Stimulated activated CD4-positive, alpha-beta T cell treated with anti-CD3 and anti-CD28 coated beads, Interleukin-2, amount 100 ng/mL, for 48 hours (primary cell): ENCODE measurements at regions not wholly inside any gene's neighbourhood (a gene's known extent, or its start where the extent isn't known, plus 50 kb on each side); places are given as distances from the start of the nearest gene placed in this dataset.
"Not testable (repeated sequence)": the region's sequence is repeated elsewhere in the genome, so short reads cannot be mapped to it uniquely, and the experiment has no call there.

Experiments
- DNase-seq, 2 donors: peaks; one replicate each; pipeline ENCODE4 v3.0.0-alpha.2; 2020

DNA sequence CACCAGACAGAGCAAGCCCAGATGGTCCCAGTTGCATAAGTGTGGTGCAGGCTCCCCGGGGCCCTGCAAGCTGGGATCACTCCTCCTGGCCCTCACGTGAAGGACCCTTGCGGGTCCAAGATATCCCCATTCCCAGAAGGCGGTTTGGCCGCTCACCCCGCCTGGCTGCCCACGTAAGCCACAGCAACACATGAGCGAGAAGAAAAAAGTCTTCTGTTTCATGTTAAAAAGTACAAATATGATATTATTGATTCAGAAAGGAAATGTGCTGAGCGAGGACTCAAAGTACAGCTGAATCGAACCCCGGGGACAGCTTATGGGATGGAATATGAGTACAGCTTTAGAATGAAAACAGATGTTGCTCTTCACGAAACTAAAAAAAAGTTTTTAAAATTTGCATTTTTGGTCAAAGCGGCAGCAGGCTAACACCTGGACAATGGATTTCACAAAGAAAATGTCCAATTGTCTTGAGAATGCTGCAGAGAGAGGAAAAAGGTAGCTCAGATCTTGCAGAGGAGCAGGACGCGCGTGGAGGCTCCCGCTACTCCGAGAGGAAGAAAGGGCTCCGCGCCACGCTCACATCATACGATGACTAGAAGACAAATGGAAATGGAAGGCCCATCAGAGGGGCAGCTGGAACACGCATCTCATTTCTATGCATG, 427.6 kb downstream of the IRX1 start:
- DNase-seq = no peak

DNA sequence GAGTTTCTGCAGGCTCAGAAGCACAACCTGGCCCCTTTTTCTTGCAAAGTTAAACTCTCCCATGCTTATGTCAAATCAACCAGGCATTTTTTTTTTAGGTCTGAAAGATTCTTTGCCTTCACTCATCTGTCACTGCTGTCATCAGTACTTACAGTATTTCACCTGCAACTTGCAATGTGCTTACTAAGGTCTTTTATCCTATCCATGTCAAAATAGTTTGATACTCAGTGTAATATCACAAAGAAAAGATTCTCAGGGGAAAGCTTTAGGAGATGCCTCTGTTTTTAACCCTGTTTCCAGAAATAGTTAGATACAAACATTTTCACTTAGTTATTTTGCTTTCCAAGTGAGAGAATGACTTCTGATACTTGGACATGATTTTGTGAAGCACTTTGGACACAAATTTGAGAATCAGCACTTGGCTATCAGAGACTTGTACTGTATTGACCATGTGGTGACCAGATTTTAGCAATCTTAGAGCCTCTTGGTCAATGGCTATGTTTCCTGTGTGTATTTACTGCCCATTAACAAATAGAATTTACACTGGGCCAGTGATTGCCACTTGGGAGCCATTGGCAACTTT, 428.2 kb downstream of the IRX1 start:
- no peak for DNase-seq

DNA sequence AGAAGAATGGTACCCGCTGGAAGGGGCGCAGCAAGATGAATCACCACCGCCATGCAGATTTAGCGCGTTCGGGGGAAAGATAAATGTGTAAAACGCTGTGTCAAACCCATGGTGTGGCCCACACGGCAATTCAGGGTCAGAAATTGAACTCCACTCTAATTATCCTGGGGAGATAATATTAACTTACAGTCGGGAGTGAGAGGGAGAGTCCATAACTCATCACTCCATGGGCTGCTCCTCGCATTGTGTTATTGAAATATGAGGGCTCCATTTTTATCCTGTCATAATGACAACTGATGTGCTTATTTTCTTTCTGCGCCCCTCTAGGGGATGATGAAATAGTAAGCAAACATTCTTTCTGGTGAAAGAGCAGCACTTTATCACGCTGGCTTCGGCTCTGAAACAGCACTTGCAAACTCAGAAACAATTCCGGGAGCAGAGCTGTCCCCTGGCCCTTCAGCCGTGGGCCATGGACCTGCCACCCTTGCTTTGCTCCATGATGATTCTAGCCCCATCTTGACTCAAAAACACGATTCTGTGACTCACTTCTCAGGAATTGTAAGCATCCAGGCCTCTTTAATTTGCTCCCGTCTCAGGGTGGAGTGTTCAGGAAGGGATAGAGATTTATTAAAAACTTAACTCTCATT, 431.6 kb downstream of the IRX1 start:
- no peak for DNase-seq

DNA sequence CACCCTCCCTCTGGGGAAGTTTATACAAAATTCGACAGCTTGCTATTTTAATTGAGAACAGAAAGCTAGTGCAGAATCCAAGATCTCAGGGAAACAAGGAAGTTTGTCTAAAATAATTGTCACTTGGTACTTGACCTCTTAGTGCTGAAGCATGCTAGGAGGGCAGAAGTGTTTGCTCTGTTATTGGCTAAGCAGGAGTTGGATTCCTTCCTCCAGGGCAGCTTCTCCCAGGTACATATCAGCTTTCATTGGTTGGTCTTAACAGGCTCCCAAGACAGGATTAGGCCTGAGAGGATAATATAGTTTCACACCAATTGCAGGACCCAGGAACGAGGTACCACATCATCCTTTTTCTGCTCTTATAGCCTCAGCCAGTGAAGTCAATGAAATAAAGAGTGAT, 432.8 kb downstream of the IRX1 start:
- no peak for DNase-seq

DNA sequence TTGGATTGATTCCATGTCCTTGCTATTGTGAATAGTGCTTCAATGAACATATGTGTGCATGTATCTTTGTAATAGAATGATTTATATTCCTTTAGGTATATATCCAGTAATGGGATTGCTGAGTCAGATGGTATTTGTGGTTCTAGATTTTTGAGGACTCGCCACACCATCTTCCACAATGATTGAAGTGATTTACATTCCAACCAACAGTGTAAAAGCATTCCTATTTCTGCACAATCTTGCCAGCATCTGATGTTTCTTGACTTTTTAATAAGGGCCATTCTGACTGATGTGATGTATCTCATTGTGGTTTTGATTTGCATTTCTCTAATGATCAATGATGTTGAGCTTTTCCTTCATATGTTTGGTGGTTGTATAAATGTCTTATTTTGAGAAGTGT, 437.9 kb downstream of the IRX1 start:
- not testable (repeated sequence) for DNase-seq

DNA sequence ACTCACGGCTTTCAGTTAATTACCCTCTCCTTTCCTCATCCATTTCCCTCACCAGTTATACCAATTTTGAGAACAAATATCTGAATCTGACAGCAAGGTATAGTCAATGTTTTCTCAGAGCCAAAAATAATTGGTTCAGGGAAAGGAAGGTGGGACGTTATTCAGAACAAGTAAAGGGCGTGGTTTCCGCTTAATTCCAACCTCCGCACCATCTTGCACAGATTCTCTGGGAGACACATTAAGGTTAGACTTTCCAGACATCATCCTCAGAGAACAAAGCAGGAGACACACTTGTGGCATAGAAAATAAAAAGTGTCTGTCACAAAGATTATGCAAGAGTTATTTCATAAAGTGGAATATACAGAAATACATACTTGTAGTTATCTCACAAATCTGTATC, 441.2 kb downstream of the IRX1 start:
- DNase-seq = no peak

DNA sequence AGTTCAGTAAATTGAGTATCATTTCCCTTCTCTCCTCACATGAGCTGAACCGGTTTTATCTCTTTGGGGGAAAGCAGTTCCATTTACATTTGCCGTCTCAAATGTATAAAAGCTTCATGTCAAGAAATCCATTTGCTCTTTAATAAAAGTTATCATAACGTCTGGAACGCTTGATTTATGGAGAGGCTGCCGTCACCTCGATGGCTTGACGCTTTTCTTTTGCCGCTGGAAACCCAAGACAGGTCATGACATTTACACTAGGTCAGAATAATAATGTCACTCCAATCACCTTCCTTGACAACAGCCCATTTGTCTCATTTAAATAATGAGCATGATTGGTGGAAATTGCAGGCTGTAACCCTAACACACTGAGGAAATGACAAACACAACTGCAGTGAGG, 443.4 kb downstream of the IRX1 start:
- no peak for DNase-seq

DNA sequence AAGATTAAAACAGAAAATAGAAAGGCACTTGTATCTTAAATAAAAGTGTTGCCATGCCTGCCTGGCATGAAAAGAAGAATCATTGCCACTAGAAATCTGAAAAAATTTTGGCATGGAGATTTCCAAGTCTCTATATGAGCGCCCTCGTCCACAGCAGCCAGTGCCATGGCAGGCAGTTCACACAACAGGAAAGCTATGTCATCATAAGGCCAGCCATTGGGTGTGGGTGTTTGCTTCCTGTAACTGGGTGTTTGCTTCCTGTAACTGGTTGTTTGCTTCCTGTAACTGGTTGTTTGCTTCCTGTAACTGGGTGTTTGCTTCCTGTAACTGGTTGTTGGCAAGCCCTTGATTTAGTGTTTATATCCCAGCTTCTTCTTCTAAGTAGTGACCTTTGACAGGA, 446.7 kb downstream of the IRX1 start:
- no peak for DNase-seq

DNA sequence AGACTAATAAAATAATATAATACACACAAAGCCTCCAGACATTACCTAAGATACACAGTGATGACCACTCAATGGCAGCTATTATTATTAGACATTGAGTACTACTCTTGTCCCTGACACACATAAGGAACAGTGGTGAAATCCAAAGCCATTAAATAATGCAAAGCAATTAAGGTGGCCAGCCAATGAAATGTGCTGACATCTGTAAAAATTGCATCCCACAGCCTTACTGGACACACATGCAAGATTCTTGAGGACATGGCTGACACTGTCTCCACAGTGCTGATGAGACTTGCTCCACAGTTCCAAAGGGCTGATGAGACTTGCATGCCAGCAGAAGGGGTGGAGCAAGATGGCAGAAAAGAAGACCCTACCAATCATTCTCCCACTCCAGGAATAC, 447.5 kb downstream of the IRX1 start:
- no peak for DNase-seq

DNA sequence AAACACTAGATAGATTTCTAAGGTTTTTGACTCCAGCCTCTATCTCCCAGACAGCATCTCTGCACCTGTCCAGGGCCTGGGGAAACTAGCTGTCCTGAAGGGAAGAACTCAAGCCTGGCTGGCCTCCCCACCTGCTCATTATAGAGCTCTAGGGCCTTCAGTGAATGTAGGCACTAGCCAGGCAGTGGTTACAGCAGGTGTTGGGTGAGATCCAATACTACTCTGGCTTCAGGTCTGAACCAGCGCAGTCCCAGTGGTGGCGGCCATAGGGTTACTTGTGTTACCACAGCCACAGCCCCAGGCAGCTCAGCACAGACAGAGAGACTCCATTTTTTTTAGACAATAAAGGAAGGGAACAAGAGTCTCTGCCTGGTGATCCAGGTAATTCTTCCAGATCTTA, 449.2 kb downstream of the IRX1 start:
- DNase-seq = no peak

DNA sequence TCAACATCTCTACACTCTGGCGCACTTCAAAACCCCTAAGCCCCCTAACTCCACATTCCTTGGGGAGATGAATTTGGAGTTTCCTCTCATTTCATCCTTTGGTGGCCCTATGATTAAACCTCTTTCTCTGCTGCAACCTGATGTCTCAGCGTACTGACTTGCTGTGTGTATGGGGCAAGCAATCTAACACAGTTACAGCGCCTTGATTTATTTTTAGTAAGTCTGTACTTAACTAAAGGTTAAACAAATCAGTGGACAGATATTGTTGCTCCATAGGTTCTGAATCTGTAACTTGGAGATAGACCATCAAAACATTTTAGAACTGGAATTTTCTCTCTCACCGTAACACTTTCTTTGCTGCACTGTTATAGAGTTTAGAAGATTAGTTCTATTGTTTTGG, 452.8 kb downstream of the IRX1 start:
- DNase-seq = no peak

DNA sequence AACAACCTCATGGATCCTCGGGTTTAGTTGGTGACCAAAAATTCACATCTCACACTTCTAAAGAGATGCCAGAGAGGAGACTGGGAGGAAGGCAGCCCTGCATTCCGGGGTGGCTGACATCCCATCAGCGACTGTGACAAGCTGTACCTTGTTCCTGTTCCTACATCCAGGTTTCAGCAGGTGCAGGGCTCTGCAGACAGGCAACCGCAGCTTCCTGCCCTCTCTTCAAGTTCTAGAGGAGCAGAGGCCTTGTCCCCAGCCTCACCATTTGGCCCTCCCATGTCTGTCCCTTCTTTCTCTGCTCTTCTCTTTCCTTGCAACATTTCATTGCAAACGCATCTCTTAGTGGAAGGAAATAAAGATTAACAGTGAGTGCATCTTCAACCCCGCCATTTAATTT, 454.6 kb downstream of the IRX1 start:
- DNase-seq = no peak

DNA sequence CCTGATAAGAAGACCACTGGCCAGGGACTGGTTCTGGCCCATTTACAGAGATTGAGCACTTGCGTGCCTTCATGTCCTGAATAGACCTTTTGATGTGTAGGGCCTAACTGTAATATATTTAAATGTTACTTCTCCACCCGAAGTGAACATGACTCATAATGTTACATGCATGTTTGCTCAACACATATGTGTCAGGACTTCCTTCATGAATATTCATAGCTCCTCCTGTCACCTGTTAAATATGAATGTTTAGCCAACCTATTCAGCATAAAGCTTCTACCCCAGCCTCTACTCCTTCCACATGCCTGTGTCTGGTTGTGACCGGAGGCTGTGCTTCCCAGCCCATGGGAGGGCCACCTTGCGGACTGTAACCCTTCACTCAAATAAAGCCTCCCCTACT, 457.5 kb downstream of the IRX1 start:
- DNase-seq = no peak

DNA sequence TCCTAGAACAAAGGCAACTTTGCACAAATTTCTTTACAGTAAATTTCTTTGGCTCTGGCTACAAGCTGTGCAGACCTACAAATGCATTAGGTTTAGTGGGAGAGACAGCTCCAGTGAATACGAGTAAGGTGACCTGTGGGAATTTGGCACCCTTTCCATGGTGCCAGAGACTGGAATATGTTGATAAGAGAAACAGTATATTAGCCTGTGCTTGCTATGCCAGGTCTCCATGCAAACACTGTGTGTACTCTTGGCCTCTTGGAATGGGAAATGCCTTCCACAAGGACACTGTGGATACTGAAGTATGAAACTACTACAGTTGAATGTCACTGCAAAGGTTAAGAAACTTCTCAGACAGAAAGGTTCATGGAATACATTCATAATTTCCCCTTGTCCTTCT, 458.5 kb downstream of the IRX1 start:
- DNase-seq = no peak

DNA sequence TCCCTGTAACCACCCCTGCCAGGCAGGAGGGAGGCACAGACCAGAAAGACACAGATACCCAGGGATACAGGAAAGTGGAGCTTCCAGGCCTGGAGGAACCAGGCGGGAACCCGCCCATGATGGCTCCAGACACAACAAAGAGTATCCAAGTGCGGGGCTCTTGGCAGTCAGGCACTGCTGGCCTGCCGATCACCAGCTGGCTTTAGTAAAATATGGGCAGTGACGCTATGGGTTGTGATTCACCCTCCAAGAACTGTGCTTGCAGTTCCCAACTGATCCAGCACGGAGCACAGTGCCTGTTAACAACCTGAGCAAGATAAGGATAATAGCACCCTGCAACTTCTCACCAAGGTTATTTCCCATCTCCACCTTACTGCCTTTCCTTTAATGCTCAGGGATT, 463.3 kb downstream of the IRX1 start:
- no peak for DNase-seq

DNA sequence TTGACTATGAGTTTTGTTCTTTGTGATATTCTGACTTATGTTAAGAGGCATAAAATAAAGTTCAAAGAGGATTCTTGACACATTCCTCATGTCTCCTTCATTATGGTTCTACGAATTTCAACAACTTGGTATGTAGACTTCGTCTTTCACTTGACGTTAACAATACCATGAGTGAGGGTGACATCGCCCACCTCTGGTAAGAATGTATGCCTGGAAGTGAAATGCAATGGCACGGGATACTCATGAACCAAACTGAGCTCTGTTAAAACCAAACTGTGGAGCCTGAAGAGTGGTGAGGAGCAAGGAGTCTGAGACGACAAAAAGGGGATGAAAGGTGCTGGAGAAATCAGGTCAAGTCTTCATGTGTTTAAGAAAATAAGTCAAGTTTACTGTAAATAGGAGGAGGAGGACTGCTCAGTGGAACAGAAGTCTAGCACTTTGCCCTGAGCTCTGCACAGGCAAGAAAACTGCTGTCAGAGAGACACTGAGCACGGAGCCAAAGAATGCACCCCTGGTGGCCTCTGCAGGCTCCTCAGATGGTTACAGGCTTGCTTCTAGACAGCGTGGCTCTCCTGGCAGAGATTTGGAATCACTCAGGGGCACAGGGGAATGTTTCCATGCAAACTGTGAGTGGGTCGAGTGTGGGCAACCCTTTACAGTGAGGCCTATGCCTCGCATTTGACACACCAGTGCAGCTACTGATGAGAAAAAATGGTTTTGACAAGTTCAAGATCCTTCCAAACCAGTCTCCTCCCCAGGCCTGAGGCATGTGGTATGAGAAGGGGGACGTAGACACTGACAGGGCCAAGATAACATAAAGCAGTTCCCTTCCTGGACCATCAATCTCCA, 470.1 kb downstream of the IRX1 start:
- DNase-seq = no peak

DNA sequence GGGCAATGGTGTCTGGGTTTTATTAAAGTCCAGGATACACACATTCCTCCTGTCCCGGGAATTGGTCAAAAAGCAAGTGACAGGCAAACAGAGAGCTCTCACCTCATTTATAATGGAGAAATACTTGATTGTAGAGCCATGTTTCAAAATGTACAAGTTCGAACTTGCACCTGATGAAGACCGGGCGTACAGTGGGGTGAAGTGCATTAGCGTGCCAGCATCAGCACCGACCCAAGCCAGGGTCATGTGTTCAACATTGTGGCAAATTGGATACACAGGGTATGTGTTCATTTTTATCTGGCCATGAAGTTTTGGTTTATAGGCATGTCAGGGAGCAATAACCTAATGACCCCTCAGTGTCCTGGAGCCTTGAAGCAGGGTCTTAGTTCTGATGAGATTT, 472.5 kb downstream of the IRX1 start:
- DNase-seq = no peak

DNA sequence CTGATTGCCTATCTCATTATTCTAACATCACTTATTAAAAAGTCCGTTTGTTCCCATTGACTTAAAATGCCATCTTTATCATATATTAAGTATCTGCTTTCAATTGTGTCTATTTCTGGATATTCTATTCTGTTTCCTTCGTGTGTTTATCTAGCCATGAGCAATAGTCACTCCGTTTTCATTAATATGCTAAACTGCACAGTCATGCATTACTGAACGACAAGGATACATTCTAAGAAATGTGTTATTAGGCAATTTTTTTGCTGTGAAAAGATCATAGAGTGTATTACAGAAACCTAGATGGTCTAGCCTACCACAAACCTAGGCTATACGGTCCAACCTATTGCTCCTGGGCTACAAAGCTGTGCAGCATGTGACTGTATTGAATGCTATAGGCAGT, 482.9 kb downstream of the IRX1 start:
- DNase-seq = no peak

DNA sequence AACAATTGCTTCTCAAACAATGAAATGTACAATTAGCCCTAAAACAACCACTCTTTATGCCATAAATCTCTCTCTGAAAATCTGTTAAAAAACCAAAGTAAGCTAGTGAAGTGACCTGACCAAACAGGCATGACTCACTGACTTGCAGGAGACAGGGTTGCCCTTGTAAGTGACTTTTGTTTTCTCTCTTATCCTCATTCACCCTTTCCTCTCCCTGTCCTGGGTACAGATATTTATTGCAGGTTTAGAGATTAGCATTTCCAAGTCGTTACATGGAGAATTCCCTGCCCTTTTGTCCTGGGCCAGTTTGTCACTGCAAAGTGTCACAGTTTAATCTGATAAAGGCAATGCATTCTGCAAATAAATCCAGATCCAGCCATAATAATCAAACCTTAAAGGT, 484.2 kb downstream of the IRX1 start:
- no peak for DNase-seq

DNA sequence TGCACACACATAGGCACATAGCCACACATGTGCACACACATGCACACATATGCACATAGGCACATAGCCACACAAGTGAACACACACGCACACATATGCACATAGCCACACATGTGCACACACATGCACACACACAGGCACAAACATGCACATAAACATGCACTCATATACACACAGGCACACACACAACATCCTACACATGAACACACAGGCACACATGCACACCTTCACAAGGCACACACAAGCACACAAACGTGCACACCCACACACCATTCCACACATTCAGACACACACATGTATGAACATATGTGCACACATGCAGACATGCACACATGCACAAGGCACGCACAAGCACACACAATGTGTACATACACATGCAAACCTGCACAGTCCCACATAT, 484.7 kb downstream of the IRX1 start:
- DNase-seq = no peak

DNA sequence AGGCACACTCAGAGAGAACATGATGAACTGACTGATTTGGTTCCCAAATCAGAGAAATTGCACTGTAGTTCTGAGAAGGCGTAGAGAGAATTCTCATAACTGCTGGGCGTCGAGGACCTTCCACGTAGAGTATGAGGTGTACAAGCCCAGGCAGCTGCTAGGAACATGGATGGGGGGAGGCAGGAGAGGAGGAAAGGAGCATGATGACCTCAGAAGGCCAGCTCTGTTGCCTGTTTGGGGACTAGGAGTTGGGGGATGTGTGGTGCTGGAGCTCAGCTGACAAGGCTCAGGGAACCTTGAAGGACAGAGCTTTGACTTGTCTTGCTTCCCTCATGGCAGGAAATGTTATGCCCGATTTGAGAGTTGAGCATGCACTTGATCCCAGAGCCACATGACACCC, 485.4 kb downstream of the IRX1 start:
- DNase-seq = no peak

DNA sequence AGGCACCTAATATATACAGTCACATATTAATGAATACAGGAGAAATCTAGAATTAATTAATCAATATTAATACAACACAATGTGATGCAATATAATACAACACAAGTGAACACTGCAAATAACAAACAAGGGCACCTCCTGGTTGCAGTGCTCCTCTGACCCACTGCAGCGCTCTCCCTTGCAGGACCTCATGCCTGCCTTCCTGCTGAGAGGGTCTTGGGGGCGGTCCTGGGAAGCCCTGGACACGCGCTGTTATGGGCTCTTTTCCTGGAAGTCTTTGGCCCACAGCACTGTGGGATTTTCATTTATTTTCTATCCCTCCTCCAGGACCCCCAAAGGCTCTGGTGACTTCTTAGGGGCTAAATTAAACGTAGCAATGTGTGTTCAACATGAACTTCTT, 485.8 kb downstream of the IRX1 start:
- no peak for DNase-seq

DNA sequence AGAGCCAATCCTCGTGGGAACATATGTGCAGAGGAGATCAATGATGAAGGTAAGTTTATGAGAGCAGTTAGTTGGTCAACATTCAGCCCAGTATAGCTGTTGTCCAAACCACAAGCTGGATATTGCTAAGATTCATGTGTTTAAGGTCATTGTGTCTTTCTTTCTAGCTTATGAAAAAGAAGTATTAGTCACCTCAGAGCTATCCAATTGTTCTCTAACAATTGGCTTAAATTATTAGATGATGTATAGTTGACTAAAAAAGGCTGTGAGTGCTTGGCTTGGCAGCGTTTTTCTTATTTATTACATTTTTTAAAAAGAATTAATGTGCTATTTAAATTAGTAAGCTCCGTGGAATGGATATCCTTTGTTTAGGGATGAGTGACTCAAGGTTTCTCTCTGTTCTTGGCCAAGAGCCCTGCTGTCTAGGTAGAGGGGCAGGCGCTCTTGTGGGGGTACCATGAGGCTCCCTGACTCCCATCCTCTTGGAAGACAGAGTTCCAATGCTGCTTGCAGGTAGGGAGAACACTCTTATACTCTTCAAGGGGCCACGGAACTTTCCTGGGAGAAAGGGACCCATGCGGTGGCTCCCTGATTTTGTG, 487.4 kb downstream of the IRX1 start:
- no peak for DNase-seq
